ENCODE measurements at regions not wholly inside any gene's neighbourhood (a gene's known extent, or its start where the extent isn't known, plus 50 kb on each side); places are given as distances from the start of the nearest gene placed in this dataset.

GRCh38 chr11:121241343-121242211 is 51.0 kb upstream of the SC5D start:
- no peak overlapping the region for H3K4me3 Mint-ChIP-seq
- Histone ChIP-seq H3K27me3 (ENCODE audit: control insufficient read depth, insufficient read depth, low read length, poor library complexity, severe bottlenecking) (no peaks in the 10 kb centered on the region), H3K36me3 (ENCODE audit: control insufficient read depth, insufficient read depth, low read length) (no peaks in the 10 kb centered on the region), H3K9me3 (ENCODE audit: control insufficient read depth, low read length) (no peaks in the 10 kb centered on the region), H3K9ac (ENCODE audit: extremely low read depth, low read length, poor library complexity, severe bottlenecking) (no peak overlapping the region), H3K27ac (ENCODE audit: low read depth, low read length) (peak overlapping the region; percentile 89), H3K4me1 (ENCODE audit: control insufficient read depth, insufficient read depth, low read length) (peaks cover 7% of the 10 kb centered on the region), H3K4me3 (ENCODE audit: low read length) (no peak overlapping the region)
- peaks cover 5% of the 10 kb centered on the region for H3K9me3 Mint-ChIP-seq
- DNase-seq: peak; percentile 56
- no peak overlapping the region for H3K27ac Mint-ChIP-seq
- WGBS, 2 experiments (ENCODE audit: insufficient coverage in 1 of 2, insufficient read length in 1 of 2): 83% methylated on average over 5 to 12 of the region's 12 CpGs
- H3K27me3 Mint-ChIP-seq (ENCODE audit: insufficient read depth): peaks cover 3% of the 10 kb centered on the region
- H3K36me3 Mint-ChIP-seq (ENCODE audit: low read depth): no peaks in the 10 kb centered on the region
- TF ChIP-seq CTCF (conservative IDR thresholded peaks at IDR 0.05): no peak
- peaks cover 41% of the 10 kb centered on the region for H3K4me1 Mint-ChIP-seq
